HG02678 (cell line): ENCODE measurements at regions not wholly inside any gene's neighbourhood (a gene's known extent, or its start where the extent isn't known, plus 50 kb on each side); places are given as distances from the start of the nearest gene placed in this dataset.

Experiments
- ATAC-seq: cut with Tn5 transposase; IDR thresholded peaks from one replicate; pipeline ENCODE4 v1.9.1; 2021; ENCODE audit warnings: mild to moderate bottlenecking, moderate library complexity; ENCODE audit not compliant: unreplicated experiment

DNA sequence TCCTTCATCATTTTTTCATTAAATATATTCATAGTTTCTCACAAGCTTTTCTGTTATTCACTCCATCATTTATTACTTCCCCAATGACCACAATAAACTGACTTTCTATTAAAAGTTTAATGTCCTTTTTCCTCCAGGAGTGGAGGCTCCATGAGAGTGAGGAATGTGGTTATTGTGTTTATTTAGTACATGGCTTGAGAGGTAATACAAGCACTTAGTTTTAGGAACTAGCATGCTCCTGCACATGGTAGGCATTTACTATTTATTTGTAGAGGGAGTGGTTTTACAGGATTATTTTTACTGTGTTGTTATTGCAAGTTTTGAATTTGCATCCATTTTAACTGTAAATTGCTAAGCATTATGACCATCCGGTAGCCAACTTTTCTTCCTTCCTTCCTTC, 412.9 kb upstream of the SUCLG2 start:
- no peak for ATAC-seq

DNA sequence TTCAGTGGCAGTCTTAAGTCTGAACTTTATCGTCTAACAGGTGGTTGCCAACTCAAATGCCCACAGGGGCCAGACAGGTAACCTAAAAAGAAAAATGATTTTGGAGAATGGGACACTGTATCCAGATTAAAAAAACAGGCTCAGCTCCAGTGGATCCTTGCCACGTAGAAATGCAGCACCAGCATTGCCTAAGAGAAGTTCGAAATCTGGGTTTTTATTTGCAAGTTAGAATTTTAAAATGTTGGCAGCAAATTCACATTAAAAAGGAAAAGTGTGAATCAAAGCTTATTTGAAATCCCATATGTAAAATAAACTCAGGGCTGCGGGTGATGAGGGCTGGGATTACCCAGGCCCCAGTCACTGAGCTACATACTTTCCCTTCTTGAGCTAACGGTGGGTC, 408.5 kb upstream of the SUCLG2 start:
- ATAC-seq = no peak

- ATAC-seq = no peak
Measured at GRCh38 chr3:68060910-68061309, 406.5 kb upstream of the SUCLG2 start.

GRCh38 chr3:68060191-68060590, 405.8 kb upstream of the SUCLG2 start:
- no peak for ATAC-seq

- no peak for ATAC-seq
Measured at GRCh38 chr3:68059628-68060152, 405.3 kb upstream of the SUCLG2 start.

DNA sequence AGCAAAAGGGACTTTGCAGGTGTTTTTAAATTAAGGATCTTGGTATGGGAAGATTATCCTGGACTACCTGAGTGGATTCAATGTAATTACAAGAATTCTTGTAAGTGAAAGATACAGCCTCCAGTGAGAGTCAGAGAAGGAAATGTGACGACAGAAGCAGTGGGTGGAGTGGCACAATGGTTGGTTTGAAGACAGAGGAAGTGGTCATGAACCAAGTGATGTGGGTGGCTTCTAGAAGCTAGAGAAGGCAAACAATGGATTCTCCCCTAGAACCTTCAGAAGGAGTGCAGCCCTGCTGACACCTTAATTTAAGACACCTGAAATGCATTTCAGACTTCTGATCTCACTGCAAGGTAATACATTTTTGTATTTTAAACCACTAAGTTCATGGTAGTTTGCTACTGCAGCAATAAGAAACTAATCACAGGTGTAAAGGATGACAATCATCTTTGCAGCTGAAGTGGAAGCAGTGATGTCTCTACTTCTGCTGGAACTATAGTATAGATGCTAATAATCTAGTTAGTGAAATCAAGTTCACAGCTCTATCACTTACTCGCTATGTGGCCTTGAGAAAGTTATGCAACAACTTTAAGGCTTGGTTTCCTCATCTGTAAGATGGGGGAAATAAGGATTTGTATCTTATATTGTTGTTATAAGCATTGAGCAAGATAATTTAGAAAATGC, 403.4 kb upstream of the SUCLG2 start:
- ATAC-seq = no peak

- ATAC-seq = no peak
Measured at GRCh38 chr3:68056556-68056955, 402.1 kb upstream of the SUCLG2 start.

GRCh38 chr3:68055215-68055614, 400.8 kb upstream of the SUCLG2 start:
- no peak for ATAC-seq

- ATAC-seq = no peak
Measured at GRCh38 chr3:68049776-68050175, 395.4 kb upstream of the SUCLG2 start.

GRCh38 chr3:68045976-68046375, 391.6 kb upstream of the SUCLG2 start:
- ATAC-seq = no peak

GRCh38 chr3:68033867-68034266, 379.5 kb upstream of the SUCLG2 start:
- no peak for ATAC-seq

DNA sequence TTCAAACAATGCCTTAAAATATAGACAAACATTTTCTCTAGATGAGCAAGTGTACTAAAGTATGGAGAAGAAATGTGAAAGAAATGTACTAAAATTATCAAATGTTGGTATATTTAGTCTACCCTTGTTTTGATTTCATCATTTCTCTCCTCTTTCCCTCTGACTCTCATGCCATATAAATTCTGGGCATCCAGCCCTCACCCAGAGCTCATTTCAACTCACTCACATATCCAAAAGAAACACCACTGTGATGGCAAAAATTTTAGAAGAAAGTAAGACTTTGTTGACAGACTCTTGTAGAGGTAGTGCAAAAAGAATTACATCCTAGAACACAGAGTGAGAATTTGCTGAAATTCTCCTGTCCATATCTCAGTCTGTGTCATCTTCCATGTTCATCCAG, 377.8 kb upstream of the SUCLG2 start:
- ATAC-seq = no peak

- ATAC-seq = no peak
Measured at GRCh38 chr3:68025189-68025588, 370.8 kb upstream of the SUCLG2 start.

DNA sequence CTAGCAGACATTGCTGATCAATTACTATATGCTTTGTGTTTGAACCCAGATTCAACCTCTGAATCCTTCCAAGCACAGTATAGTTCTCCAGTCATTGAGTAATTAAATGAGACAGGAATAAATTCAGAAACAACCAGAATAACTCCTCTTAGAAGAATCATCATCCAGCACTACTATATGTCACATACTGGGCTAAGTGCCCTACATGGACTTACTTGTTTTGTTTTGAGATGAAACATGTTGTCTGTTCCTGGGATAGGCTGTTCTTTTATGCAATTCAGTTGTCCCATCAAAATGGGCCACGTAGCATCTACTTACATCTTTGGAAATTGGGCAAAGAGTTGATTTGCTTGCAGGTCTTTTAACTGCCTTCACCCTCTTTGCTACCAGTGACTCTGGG, 365.5 kb upstream of the SUCLG2 start:
- no peak for ATAC-seq

GRCh38 chr3:68018275-68018674, 363.9 kb upstream of the SUCLG2 start:
- ATAC-seq = no peak

GRCh38 chr3:68017069-68017468, 362.7 kb upstream of the SUCLG2 start:
- no peak for ATAC-seq

DNA sequence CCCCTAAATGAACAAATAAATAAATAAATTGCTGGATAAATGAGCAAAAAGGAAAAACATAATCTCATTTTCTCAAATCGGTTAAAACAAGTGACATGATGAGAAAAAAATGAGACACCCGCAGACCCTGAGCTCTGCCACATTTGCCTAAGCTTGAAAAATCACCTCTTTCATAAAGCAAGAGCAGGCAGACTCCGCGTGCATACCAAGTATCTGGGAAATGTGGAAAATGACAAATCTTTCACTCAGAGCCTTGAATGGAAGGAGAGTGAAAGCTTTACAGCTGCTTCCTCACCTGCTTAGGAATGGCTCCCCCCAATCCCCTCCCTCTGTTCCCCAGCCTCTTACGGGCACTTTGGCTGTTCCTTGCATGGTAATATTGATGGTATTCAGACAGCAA, 355.5 kb upstream of the SUCLG2 start:
- ATAC-seq = no peak

- no peak for ATAC-seq
Measured at GRCh38 chr3:68007621-68008226, 353.3 kb upstream of the SUCLG2 start.

- ATAC-seq = no peak
Measured at GRCh38 chr3:68006646-68007045, 352.2 kb upstream of the SUCLG2 start.

DNA sequence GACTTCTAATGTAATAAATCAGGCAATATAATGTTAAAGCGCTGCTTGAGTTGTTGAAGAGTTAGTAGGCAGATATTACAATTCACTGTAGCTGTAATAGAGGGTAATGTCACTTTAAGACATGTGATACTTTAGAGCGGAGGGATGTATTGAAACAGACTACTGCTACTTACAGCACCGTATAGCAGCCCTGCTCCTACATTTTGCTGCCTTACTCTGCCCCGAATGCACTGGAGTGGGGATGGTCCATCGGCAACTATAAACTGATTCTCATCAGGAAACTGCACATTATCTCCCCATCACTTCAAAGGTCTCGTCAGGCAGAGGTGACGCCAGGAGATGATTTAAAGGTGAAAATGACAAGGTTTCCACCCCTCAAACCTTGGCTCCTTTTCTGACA, 349.7 kb upstream of the SUCLG2 start:
- no peak for ATAC-seq

DNA sequence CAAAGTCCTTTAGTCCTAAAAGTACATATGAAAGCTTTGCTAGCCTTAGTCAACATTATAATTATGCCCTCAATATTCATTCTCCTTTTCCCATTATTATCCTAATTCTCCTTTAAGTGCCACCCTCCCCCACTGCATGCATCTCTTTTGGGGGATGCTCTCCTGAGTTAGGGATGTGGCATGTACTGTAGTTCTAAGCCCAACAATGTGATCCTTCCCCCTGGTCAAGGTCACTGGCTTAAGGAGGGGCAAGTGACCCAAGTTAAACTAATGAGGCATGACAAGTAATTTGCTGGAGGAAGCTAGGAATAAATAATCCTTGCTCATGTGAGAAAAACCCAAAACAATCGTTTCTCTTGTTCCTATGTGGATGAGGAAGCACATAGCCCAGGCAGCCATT, 343.9 kb upstream of the SUCLG2 start:
- no peak for ATAC-seq

DNA sequence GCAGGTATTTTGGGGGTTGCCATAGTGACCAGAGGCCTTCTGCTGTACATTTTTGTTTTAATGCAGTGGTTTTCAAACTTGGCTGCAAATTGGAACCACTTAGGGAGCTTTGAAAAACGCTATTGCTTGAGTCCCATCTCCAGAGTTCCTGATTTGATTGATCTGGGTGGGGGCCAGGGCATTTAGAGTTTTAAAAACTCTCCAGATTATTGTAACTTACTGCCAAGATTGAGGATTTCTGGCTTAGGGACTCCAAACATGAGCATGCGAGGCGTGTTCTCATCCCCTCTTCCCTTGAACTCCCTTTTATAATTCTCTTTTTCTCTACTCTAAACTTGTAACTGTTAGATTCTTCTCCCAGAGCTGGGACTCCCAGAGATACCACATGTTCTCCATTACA, 340.8 kb upstream of the SUCLG2 start:
- ATAC-seq = no peak

DNA sequence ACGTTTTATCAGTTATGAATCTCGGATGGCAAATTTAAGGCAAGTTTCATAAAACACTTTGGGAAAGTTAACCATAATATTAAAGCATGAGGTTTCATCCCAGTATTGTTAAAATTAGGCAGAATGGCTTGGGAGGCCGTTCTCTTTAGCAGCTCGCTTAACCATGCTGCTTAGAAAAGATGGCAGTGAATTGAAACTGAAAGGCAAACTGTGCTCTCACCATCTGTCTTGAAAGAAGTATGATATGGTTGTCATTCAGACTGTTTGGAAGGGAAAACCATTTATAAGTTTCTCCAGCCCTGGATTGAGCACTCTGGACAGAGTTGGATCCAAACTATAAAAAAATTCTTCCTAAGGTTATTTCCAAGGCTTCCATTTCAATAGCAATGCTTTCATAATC, 332.3 kb upstream of the SUCLG2 start:
- no peak for ATAC-seq
